ENCODE measurements at regions not wholly inside any gene's neighbourhood (a gene's known extent, or its start where the extent isn't known, plus 50 kb on each side); places are given as distances from the start of the nearest gene placed in this dataset.

- H3K27ac Mint-ChIP-seq = no peak overlapping the region
- peaks cover 3% of the 10 kb centered on the region for H3K9me3 Mint-ChIP-seq
- no peak for DNase-seq (ENCODE audit: low spot score)
- H3K27me3 Mint-ChIP-seq (ENCODE audit: low read depth) = no peaks in the 10 kb centered on the region
- H3K36me3 Mint-ChIP-seq = no peaks in the 10 kb centered on the region
- ATAC-seq = no peak
- TF ChIP-seq ZBTB43 (CRISPR knock-in tag; IDR thresholded peaks at IDR 0.05) = no peak
- TF ChIP-seq IRF2 (CRISPR knock-in tag; IDR thresholded peaks at IDR 0.05; ENCODE audit: borderline replicate concordance, low read depth) = no peak
- TF ChIP-seq FOXP1 (CRISPR knock-in tag; IDR thresholded peaks at IDR 0.05; ENCODE audit: borderline replicate concordance) = no peak
- TF ChIP-seq SMAD3 (CRISPR knock-in tag; IDR thresholded peaks at IDR 0.05; ENCODE audit: borderline replicate concordance) = no peak
- no peak for TF ChIP-seq ZNF219 (CRISPR knock-in tag; IDR thresholded peaks at IDR 0.05; ENCODE audit: borderline replicate concordance)
- TF ChIP-seq ZNF232 (CRISPR knock-in tag; IDR thresholded peaks at IDR 0.05) = no peak
- no peak for TF ChIP-seq FOXJ3 (CRISPR knock-in tag; IDR thresholded peaks at IDR 0.05; ENCODE audit: borderline replicate concordance)
- no peak for TF ChIP-seq CREB1 (CRISPR knock-in tag; IDR thresholded peaks at IDR 0.05)
- no peak for TF ChIP-seq PRRX2 (CRISPR knock-in tag; IDR thresholded peaks at IDR 0.05)
- TF ChIP-seq FOXK1 (CRISPR knock-in tag; IDR thresholded peaks at IDR 0.05) = no peak
- no peak for TF ChIP-seq GABPB1 (CRISPR knock-in tag; IDR thresholded peaks at IDR 0.05)
- no peak for TF ChIP-seq CDX4 (CRISPR knock-in tag; IDR thresholded peaks at IDR 0.05; ENCODE audit: borderline replicate concordance)
- TF ChIP-seq TP53 (CRISPR knock-in tag; IDR thresholded peaks at IDR 0.05) = no peak
- no peak for TF ChIP-seq EMX1 (CRISPR knock-in tag; IDR thresholded peaks at IDR 0.05)
- H3K4me3 Mint-ChIP-seq = no peak overlapping the region
- CTCF ChIA-PET = no interaction called here
- POLR2A ChIA-PET = no interaction called here
- H3K4me1 Mint-ChIP-seq = peaks cover 25% of the 10 kb centered on the region
Observed at GRCh38 chr6:119717942-119718341, 368.4 kb upstream of the MAN1A1 start.

GRCh38 chr6:119716668-119717270 lies 367.2 kb upstream of the MAN1A1 start:
- DNase-seq (ENCODE audit: low spot score) (no peak), ATAC-seq (peak; percentile 63)
- H3K27me3 Mint-ChIP-seq (ENCODE audit: low read depth) = no peaks in the 10 kb centered on the region
- ChIA-PET POLR2A (no interaction called here), CTCF (interaction anchor here (0.6 to 0.8 kb wide), 2 partner anchors 11 to 568 kb away, joined by 3 read pairs; no protein-coding TSS in a partner anchor)
- H3K9me3 Mint-ChIP-seq = peaks cover 7% of the 10 kb centered on the region
- H3K27ac Mint-ChIP-seq = no peak overlapping the region
- H3K4me1 Mint-ChIP-seq = peaks cover 25% of the 10 kb centered on the region
- H3K36me3 Mint-ChIP-seq = no peaks in the 10 kb centered on the region
- H3K4me3 Mint-ChIP-seq = no peak overlapping the region
- no peak for TF ChIP-seq GTF2I (CRISPR knock-in tag; conservative IDR thresholded peaks at IDR 0.05)
- TF ChIP-seq ESRRA (CRISPR knock-in tag; IDR thresholded peaks at IDR 0.05; ENCODE audit: borderline replicate concordance) = no peak
- no peak for TF ChIP-seq OVOL2 (CRISPR knock-in tag; IDR thresholded peaks at IDR 0.05; ENCODE audit: borderline replicate concordance)
- TF ChIP-seq CDX4 (CRISPR knock-in tag; IDR thresholded peaks at IDR 0.05; ENCODE audit: borderline replicate concordance) = no peak
- TF ChIP-seq AFF4 (CRISPR knock-in tag; IDR thresholded peaks at IDR 0.05; ENCODE audit: borderline replicate concordance) = no peak
- no peak for TF ChIP-seq ZNF281 (CRISPR knock-in tag; IDR thresholded peaks at IDR 0.05)
- no peak for TF ChIP-seq TEAD4 (CRISPR knock-in tag; IDR thresholded peaks at IDR 0.05)
- no peak for TF ChIP-seq CTCF (IDR thresholded peaks at IDR 0.05)
- no peak for TF ChIP-seq RELA (CRISPR knock-in tag; IDR thresholded peaks at IDR 0.05; ENCODE audit: borderline replicate concordance)
